ENCODE measurements at regions not wholly inside any gene's neighbourhood (a gene's known extent, or its start where the extent isn't known, plus 50 kb on each side); places are given as distances from the start of the nearest gene placed in this dataset.
A peak's percentile ranks its signal among the peaks of the same experiment; 100 is the strongest.

DNA sequence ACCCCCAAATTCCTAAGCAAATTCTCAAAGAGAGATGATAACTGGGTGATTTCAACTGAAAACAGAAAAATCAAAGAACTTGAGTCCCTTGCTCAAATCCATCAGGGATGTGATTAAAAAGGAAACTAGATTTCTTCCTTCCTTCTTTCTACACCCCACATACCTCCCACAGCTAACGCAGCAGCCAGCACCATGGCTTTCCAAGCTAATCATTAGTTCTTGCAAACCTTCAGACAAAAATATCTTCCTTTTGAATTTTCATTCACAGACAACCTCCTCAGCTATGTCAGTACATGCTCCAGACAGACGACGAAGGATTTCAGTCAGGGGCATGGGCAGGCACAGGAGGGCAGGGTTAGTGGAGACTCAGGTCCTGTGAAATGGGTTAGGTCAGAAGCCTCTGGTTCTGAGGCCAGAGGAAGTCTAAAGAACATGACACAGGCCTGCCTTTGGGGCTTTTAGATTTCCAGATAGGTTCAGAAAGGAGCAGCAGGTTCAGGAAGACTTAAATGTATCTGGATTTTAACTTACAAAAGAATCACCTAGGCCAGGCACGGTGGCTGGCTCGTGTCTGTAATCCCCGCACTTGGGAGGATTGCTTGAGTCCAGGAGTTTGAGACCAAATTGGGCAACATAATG is 173.7 kb upstream of the NFIB start:
- Histone ChIP-seq H3K79me2 (replicated peaks; ENCODE audit: insufficient read depth) (no peaks in the 10 kb centered on the region), H3K27me3 (ENCODE audit: insufficient read depth) (no peaks in the 10 kb centered on the region), H3K4me3 (no peak overlapping the region), H3K9me2 (ENCODE audit: insufficient read depth) (no peaks in the 10 kb centered on the region), H3K4me2 (no peak overlapping the region), H3K27ac (ENCODE audit: low read depth) (no peak overlapping the region), H3F3A (replicated peaks; ENCODE audit: low read depth) (no peaks in the 10 kb centered on the region), H4K20me1 (replicated peaks; ENCODE audit: insufficient read depth) (no peaks in the 10 kb centered on the region), H2AFZ (peak overlapping the region; percentile 72), H3K36me3 (ENCODE audit: insufficient read depth) (no peaks in the 10 kb centered on the region), H3K4me1 (ENCODE audit: insufficient read depth) (no peaks in the 10 kb centered on the region)
- H3K9me3 Mint-ChIP-seq = no peaks in the 10 kb centered on the region
- H3K36me3 Mint-ChIP-seq (ENCODE audit: low read depth) = no peaks in the 10 kb centered on the region
- ATAC-seq (no peak), DNase-seq (ENCODE audit: low spot score) (no peak)
- H3K4me1 Mint-ChIP-seq = peaks cover 3% of the 10 kb centered on the region
- TF ChIP-seq ZNF331 (CRISPR knock-in tag; IDR thresholded peaks at IDR 0.05; ENCODE audit: low read depth) (no peak), NANOG (IDR thresholded peaks at IDR 0.05; ENCODE audit: borderline replicate concordance) (no peak)
- H3K27me3 Mint-ChIP-seq (ENCODE audit: insufficient read depth, low read depth, poor library complexity) = peaks cover 3% of the 10 kb centered on the region
- no peak overlapping the region for H3K27ac Mint-ChIP-seq
- no peak overlapping the region for H3K4me3 Mint-ChIP-seq

DNA sequence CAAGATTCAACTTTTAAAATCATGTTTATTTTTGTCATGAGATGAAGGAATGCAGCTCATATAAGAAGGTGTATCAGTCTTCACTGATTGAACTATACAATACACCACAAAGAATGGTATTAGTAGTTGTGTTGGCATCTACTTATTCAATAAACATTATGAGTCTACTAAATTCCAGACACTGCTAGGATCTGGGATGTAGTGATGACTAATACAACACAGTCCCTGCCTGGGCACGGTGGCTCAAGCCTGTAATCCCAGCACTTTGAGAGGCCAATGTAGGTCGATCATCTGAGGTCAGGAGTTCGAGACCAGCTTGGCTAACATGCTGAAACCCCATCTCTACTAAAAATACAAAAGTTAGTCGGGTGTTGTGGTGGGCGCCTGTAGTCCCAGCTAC is 171.4 kb upstream of the NFIB start:
- no peaks in the 10 kb centered on the region for H4K20me1 ChIP-seq (replicated peaks; ENCODE audit: insufficient read depth)
- TF ChIP-seq CTCF (conservative IDR thresholded peaks at IDR 0.05; ENCODE audit: low read depth in 2 of 2) = no peak
- no peak for TF ChIP-seq POLR2AphosphoS5 (IDR thresholded peaks at IDR 0.05; ENCODE audit: low read depth)
- TF ChIP-seq NANOG (IDR thresholded peaks at IDR 0.05; ENCODE audit: borderline replicate concordance) = no peak
- no peak for TF ChIP-seq JUNB (IDR thresholded peaks at IDR 0.05; ENCODE audit: unreplicated experiment)
- TF ChIP-seq CREB1 (CRISPR knock-in tag; IDR thresholded peaks at IDR 0.05; ENCODE audit: low read depth) = no peak
- TF ChIP-seq STAT1 (IDR thresholded peaks at IDR 0.05; ENCODE audit: unreplicated experiment) = no peak
- no peak for TF ChIP-seq ZNF114 (CRISPR knock-in tag; IDR thresholded peaks at IDR 0.05)
- TF ChIP-seq, protein P1, sequence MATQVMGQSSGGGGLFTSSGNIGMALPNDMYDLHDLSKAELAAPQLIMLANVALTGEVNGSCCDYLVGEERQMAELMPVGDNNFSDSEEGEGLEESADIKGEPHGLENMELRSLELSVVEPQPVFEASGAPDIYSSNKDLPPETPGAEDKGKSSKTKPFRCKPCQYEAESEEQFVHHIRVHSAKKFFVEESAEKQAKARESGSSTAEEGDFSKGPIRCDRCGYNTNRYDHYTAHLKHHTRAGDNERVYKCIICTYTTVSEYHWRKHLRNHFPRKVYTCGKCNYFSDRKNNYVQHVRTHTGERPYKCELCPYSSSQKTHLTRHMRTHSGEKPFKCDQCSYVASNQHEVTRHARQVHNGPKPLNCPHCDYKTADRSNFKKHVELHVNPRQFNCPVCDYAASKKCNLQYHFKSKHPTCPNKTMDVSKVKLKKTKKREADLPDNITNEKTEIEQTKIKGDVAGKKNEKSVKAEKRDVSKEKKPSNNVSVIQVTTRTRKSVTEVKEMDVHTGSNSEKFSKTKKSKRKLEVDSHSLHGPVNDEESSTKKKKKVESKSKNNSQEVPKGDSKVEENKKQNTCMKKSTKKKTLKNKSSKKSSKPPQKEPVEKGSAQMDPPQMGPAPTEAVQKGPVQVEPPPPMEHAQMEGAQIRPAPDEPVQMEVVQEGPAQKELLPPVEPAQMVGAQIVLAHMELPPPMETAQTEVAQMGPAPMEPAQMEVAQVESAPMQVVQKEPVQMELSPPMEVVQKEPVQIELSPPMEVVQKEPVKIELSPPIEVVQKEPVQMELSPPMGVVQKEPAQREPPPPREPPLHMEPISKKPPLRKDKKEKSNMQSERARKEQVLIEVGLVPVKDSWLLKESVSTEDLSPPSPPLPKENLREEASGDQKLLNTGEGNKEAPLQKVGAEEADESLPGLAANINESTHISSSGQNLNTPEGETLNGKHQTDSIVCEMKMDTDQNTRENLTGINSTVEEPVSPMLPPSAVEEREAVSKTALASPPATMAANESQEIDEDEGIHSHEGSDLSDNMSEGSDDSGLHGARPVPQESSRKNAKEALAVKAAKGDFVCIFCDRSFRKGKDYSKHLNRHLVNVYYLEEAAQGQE (IDR thresholded peaks at IDR 0.05; ENCODE audit: unreplicated experiment) = no peak
- no peak for TF ChIP-seq EZH2phosphoT487 (IDR thresholded peaks at IDR 0.05; ENCODE audit: unreplicated experiment)
- TF ChIP-seq ZNF462 (CRISPR knock-in tag; IDR thresholded peaks at IDR 0.05) = no peak
- no peak for TF ChIP-seq ZNF331 (CRISPR knock-in tag; IDR thresholded peaks at IDR 0.05; ENCODE audit: low read depth)

More for the DNA sequence above, 171.4 kb upstream of the NFIB start:
- no peaks in the 10 kb centered on the region for H3K4me1 ChIP-seq (ENCODE audit: insufficient read depth)
- no peaks in the 10 kb centered on the region for H3K79me2 ChIP-seq (replicated peaks; ENCODE audit: insufficient read depth)
- no peaks in the 10 kb centered on the region for H3K36me3 ChIP-seq (ENCODE audit: insufficient read depth)
- no peak overlapping the region for H2AFZ ChIP-seq
- no peak overlapping the region for H3K27ac Mint-ChIP-seq
- H3K36me3 Mint-ChIP-seq (ENCODE audit: low read depth) = no peaks in the 10 kb centered on the region
- ATAC-seq (no peak), DNase-seq (ENCODE audit: low spot score) (no peak)
- H3K27ac ChIP-seq (ENCODE audit: low read depth) = no peak overlapping the region
- peaks cover 14% of the 10 kb centered on the region for H3K4me1 Mint-ChIP-seq
- H3K9me3 Mint-ChIP-seq = no peaks in the 10 kb centered on the region
- no peak overlapping the region for H3K4me3 ChIP-seq
- H3K27me3 ChIP-seq (ENCODE audit: insufficient read depth) = no peaks in the 10 kb centered on the region
- peaks cover 6% of the 10 kb centered on the region for H3K27me3 Mint-ChIP-seq (ENCODE audit: insufficient read depth, low read depth, poor library complexity)
- no peaks in the 10 kb centered on the region for H3K9me2 ChIP-seq (ENCODE audit: insufficient read depth)
- no peaks in the 10 kb centered on the region for H3F3A ChIP-seq (replicated peaks; ENCODE audit: low read depth)
- H3K4me2 ChIP-seq = no peak overlapping the region
- no peak overlapping the region for H3K4me3 Mint-ChIP-seq
